CD14-positive monocyte (primary cell): ENCODE measurements at regions not wholly inside any gene's neighbourhood (a gene's known extent, or its start where the extent isn't known, plus 50 kb on each side); places are given as distances from the start of the nearest gene placed in this dataset.

Experiments
- DNase-seq, 3 donors: peaks; one replicate each; pipeline ENCODE4 v3.0.0-alpha.2; 2011 to 2022
- H2AFZ ChIP-seq: 2 replicates; pipeline ENCODE4 v1.6.0; 2012; ENCODE audit warnings: mild to moderate bottlenecking, low read depth, low read length, inconsistent platforms; ENCODE audit not compliant: insufficient read depth, poor library complexity, severe bottlenecking
- H3K27ac ChIP-seq, 2 donors: 1 replicate in 1 of 2; 2 replicates in 1 of 2; pipeline ENCODE4 v1.5.1; 2012 to 2013; ENCODE audit warnings: low read length in 2 of 2, control low read depth in 1 of 2, inconsistent platforms in 1 of 2, low read depth in 1 of 2, mild to moderate bottlenecking in 1 of 2
- H3K27me3 ChIP-seq, 2 donors: one replicate each; pipeline versions ENCODE4 v1.6.0 to v1.6.1; 2011 to 2013; ENCODE audit warnings: low read length in 2 of 2; ENCODE audit not compliant: control insufficient read depth in 2 of 2, insufficient read depth in 2 of 2
- H3K36me3 ChIP-seq, 2 donors: replicated peaks in 1 of 2; 1 replicate in 1 of 2; 2 replicates in 1 of 2; pipeline versions ENCODE4 v1.5.1 to v1.6.1; 2012 to 2013; ENCODE audit warnings: low read length in 2 of 2, control low read depth in 1 of 2, inconsistent platforms in 1 of 2, mild to moderate bottlenecking in 1 of 2; ENCODE audit not compliant: insufficient read depth in 2 of 2, control insufficient read depth in 1 of 2
- H3K4me1 ChIP-seq, 2 donors: 1 replicate in 1 of 2; 2 replicates in 1 of 2; pipeline versions ENCODE4 v1.5.1 to v1.6.1; 2012 to 2013; ENCODE audit warnings: low read length in 2 of 2, control low read depth in 1 of 2, inconsistent platforms in 1 of 2, mild to moderate bottlenecking in 1 of 2, moderate library complexity in 1 of 2; ENCODE audit not compliant: insufficient read depth in 2 of 2, control insufficient read depth in 1 of 2
- H3K4me2 ChIP-seq: replicated peaks from 2 replicates; pipeline ENCODE3; 2012; ENCODE audit warnings: low read length, moderate library complexity, mild to moderate bottlenecking; ENCODE audit not compliant: poor library complexity, severe bottlenecking; ENCODE audit errors: extremely low read depth
- H3K4me3 ChIP-seq, 3 experiments: fragments of 200-600 bp in 1 of 3; sonication (generic) in 1 of 3; replicated peaks in 1 of 3; 1 replicate in 2 of 3; 2 replicates in 1 of 3; pipeline ENCODE4 v1.5.1; 2011 to 2013; ENCODE audit warnings: low read length in 3 of 3, mild to moderate bottlenecking in 3 of 3, control low read depth in 2 of 3, low read depth in 2 of 3, inconsistent platforms in 1 of 3, moderate library complexity in 1 of 3
- H3K79me2 ChIP-seq: 2 replicates; pipeline ENCODE4 v1.6.0; 2012; ENCODE audit warnings: mild to moderate bottlenecking, control low read depth, inconsistent platforms, low read length, moderate library complexity; ENCODE audit not compliant: insufficient read depth
- H3K9ac ChIP-seq: 2 replicates; pipeline ENCODE4 v1.6.0; 2017; ENCODE audit warnings: low read length, mild to moderate bottlenecking; ENCODE audit not compliant: insufficient read depth, poor library complexity, severe bottlenecking
- H3K9me3 ChIP-seq, 2 donors: replicated peaks in 1 of 2; 1 replicate in 1 of 2; 2 replicates in 1 of 2; pipeline versions ENCODE4 v1.5.1 to v1.6.1; 2012 to 2013; ENCODE audit warnings: low read length in 2 of 2, control low read depth in 1 of 2; ENCODE audit not compliant: control insufficient read depth in 1 of 2, insufficient read depth in 1 of 2
- H4K20me1 ChIP-seq: 2 replicates; pipeline ENCODE4 v1.6.0; 2012; ENCODE audit warnings: mild to moderate bottlenecking, low read length, control low read depth, moderate library complexity; ENCODE audit not compliant: insufficient read depth
- H3K27ac Mint-ChIP-seq, 7 donors: one replicate each; pipeline ENCODE4 v1.8.0; 2020; ENCODE audit warnings: mild to moderate bottlenecking in 7 of 7, mixed read lengths in 7 of 7, moderate library complexity in 6 of 7, inconsistent platforms in 2 of 7
- H3K27me3 Mint-ChIP-seq, 3 donors: one replicate each; pipeline ENCODE4 v1.8.0; 2021 to 2022; ENCODE audit warnings: low read depth in 3 of 3, mild to moderate bottlenecking in 3 of 3, mixed read lengths in 3 of 3, moderate library complexity in 3 of 3, inconsistent platforms in 1 of 3
- H3K36me3 Mint-ChIP-seq, 2 donors: one replicate each; pipeline ENCODE4 v1.8.0; 2020; ENCODE audit warnings: mixed read lengths in 2 of 2, inconsistent platforms in 1 of 2, mild to moderate bottlenecking in 1 of 2
- H3K4me1 Mint-ChIP-seq: one replicate; pipeline ENCODE4 v1.8.0; 2020; ENCODE audit warnings: mild to moderate bottlenecking, mixed read lengths
- H3K4me3 Mint-ChIP-seq, 2 donors: one replicate each; pipeline ENCODE4 v1.8.0; 2020; ENCODE audit warnings: mild to moderate bottlenecking in 2 of 2, mixed read lengths in 2 of 2, moderate library complexity in 1 of 2
- H3K9me3 Mint-ChIP-seq, 7 donors: one replicate each; pipeline ENCODE4 v1.8.0; 2020 to 2022; ENCODE audit warnings: mixed read lengths in 7 of 7, mild to moderate bottlenecking in 6 of 7, moderate library complexity in 6 of 7, inconsistent platforms in 2 of 7
- WGBS: methylation state at CpG from one replicate; pipeline ENCODE4 v1.1.5; 2013; ENCODE audit warnings: missing lambda C conversion rate; ENCODE audit not compliant: insufficient coverage; 5-methylcytosine and 5-hydroxymethylcytosine counted together
- intact Hi-C, 2 donors: fragments of 100-400 bp; cut with micrococcal nuclease; formaldehyde crosslinking; loops; one replicate each; pipeline versions ENCODE4 v1.15.0 to v1.15.1; 2023
- TF ChIP-seq, protein P1 (sequence below): fragments of 200-600 bp; IDR thresholded peaks from one replicate; pipeline ENCODE4 v1.8.0; 2022; ENCODE audit warnings: antibody characterized with exemption, mild to moderate bottlenecking

DNA sequence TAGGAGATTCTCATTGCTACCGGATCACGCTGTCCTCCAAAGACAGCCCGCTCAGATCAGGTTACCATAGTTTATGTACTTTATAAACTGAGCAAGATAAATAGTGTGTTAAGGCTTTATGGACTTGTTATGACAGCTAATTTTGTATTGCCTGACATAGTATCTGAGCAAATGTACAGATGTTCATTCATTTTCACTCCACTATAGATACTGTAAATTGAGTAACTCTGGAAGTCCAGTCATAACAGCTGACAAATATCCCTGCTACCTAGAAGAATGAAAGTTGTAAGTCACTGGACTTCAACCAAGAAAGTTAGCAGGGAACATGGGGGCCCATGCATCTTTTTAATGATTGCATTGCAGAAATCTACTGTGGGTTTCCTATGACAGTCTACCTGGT lies 292.4 kb upstream of the ADAMTS16 start:
- H2AFZ ChIP-seq = no peak overlapping the region
- H3K9me3 ChIP-seq = no peaks in the 10 kb centered on the region
- no peak overlapping the region for H3K9ac ChIP-seq
- no peaks in the 10 kb centered on the region for H3K79me2 ChIP-seq
- Mint-ChIP-seq H3K27ac (no peak overlapping the region), H3K27me3 (no peaks in the 10 kb centered on the region), H3K36me3 (no peaks in the 10 kb centered on the region), H3K9me3 (peaks cover 0 to 8% (median 6%) of the 10 kb centered on the region in 7 donors), H3K4me1 (no peaks in the 10 kb centered on the region), H3K4me3 (no peak overlapping the region)
- no peak overlapping the region for H3K27ac ChIP-seq
- TF ChIP-seq, protein P1, sequence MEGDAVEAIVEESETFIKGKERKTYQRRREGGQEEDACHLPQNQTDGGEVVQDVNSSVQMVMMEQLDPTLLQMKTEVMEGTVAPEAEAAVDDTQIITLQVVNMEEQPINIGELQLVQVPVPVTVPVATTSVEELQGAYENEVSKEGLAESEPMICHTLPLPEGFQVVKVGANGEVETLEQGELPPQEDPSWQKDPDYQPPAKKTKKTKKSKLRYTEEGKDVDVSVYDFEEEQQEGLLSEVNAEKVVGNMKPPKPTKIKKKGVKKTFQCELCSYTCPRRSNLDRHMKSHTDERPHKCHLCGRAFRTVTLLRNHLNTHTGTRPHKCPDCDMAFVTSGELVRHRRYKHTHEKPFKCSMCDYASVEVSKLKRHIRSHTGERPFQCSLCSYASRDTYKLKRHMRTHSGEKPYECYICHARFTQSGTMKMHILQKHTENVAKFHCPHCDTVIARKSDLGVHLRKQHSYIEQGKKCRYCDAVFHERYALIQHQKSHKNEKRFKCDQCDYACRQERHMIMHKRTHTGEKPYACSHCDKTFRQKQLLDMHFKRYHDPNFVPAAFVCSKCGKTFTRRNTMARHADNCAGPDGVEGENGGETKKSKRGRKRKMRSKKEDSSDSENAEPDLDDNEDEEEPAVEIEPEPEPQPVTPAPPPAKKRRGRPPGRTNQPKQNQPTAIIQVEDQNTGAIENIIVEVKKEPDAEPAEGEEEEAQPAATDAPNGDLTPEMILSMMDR = no peak
- intact Hi-C loops = no loop called here
- 100% methylated on average over 1 of the region's 3 CpGs for WGBS
- no peaks in the 10 kb centered on the region for H3K27me3 ChIP-seq
- no peaks in the 10 kb centered on the region for H4K20me1 ChIP-seq
- no peaks in the 10 kb centered on the region for H3K36me3 ChIP-seq
- H3K4me1 ChIP-seq = no peaks in the 10 kb centered on the region
- DNase-seq = no peak
- no peak overlapping the region for H3K4me2 ChIP-seq
- no peak overlapping the region for H3K4me3 ChIP-seq

DNA sequence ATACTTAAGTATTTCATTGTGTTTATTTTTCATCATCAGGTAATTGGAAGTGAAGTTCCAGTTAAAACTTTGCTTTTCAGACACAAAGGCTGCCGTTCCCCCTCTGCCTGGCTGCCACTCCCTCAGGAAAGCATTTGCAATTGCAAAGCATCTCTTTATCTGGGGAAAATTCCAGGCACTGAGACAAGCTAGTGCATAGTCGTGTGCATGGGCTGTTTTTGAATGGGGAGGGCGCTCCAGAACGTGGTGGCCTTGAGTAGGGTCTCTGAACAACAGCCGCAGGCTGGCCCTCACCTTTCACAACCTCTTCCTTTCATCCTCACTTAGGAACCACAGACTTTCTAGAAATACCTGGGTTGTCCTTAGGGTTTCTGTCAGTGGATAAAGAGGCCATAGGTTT lies 285.1 kb upstream of the ADAMTS16 start:
- H4K20me1 ChIP-seq = no peaks in the 10 kb centered on the region
- H3K4me2 ChIP-seq = no peak overlapping the region
- no peak overlapping the region for H3K4me3 Mint-ChIP-seq
- WGBS = 88% methylated on average over 1 of the region's 5 CpGs
- H3K9me3 ChIP-seq = no peaks in the 10 kb centered on the region
- no peak for DNase-seq
- H2AFZ ChIP-seq = no peak overlapping the region
- H3K79me2 ChIP-seq = no peaks in the 10 kb centered on the region
- H3K9ac ChIP-seq = no peak overlapping the region
- no peaks in the 10 kb centered on the region for H3K36me3 ChIP-seq
- no peaks in the 10 kb centered on the region for H3K4me1 Mint-ChIP-seq
- no peak overlapping the region for H3K27ac ChIP-seq
- TF ChIP-seq, protein P1 = no peak
- intact Hi-C loops = no loop called here
- no peaks in the 10 kb centered on the region for H3K27me3 Mint-ChIP-seq
- H3K4me3 ChIP-seq = no peak overlapping the region
- H3K9me3 Mint-ChIP-seq = peaks cover 0 to 4% (median 0%) of the 10 kb centered on the region in 7 donors
- H3K27me3 ChIP-seq = no peaks in the 10 kb centered on the region
- no peaks in the 10 kb centered on the region for H3K36me3 Mint-ChIP-seq
- no peaks in the 10 kb centered on the region for H3K4me1 ChIP-seq
- H3K27ac Mint-ChIP-seq = no peak overlapping the region
